ENCODE measurements at regions not wholly inside any gene's neighbourhood (a gene's known extent, or its start where the extent isn't known, plus 50 kb on each side); places are given as distances from the start of the nearest gene placed in this dataset.
A peak's percentile ranks its signal among the peaks of the same experiment; 100 is the strongest.

DNA sequence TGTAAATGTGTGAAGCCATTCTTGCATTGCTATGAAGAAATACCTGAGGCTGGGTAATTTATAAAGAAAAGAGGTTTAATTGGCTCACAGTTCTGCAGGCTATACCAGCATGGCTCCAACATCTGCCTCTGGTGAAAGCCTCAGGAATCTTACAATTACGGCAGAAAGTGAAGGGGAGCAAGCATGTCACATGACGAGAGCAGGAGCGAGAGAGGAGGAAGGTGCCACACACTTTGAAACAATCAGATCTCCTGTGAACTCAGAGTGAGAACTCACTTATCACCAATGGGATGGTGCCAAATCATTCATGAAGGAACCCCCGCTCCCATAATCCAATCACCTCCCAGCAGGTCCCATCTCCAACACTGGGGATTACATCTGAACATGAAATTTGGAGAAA is 213.6 kb upstream of the TSC22D2 start:
- Histone ChIP-seq H4K8ac (replicated peaks; ENCODE audit: insufficient read length, low read depth, low read length) (no peak overlapping the region), H2BK12ac (ENCODE audit: insufficient read length, low read depth, low read length) (no peak overlapping the region), H3K4me1 (ENCODE audit: insufficient read depth, low read length) (no peaks in the 10 kb centered on the region), H4K91ac (ENCODE audit: insufficient read length, low read depth, low read length) (no peak overlapping the region), H2BK120ac (ENCODE audit: low read depth, low read length, poor library complexity, severe bottlenecking) (no peak overlapping the region), H2AFZ (ENCODE audit: low read length) (peak overlapping the region; percentile 9), H3K79me2 (ENCODE audit: insufficient read depth, low read length) (no peaks in the 10 kb centered on the region), H3K27me3 (ENCODE audit: insufficient read depth, low read length) (no peaks in the 10 kb centered on the region), H2BK20ac (ENCODE audit: low read depth, low read length, poor library complexity, severe bottlenecking) (no peak overlapping the region), H4K20me1 (ENCODE audit: control insufficient read depth, insufficient read depth, insufficient read length) (no peaks in the 10 kb centered on the region), H3K79me1 (ENCODE audit: insufficient read depth, low read depth, low read length, poor library complexity, severe bottlenecking) (no peaks in the 10 kb centered on the region), H2AK5ac (ENCODE audit: insufficient read length, low read length) (no peak overlapping the region), H2BK5ac (ENCODE audit: insufficient read length, low read length) (no peak overlapping the region), H3K27ac (ENCODE audit: insufficient read length, low read depth, low read length) (no peak overlapping the region), H3K18ac (ENCODE audit: insufficient read length, low read depth, low read length) (no peak overlapping the region), H3K14ac (ENCODE audit: insufficient read depth, low read length) (no peak overlapping the region), H4K5ac (ENCODE audit: insufficient read length, low read depth, low read length) (peak overlapping the region; percentile 72), H3K23ac (ENCODE audit: insufficient read length, low read depth, low read length) (no peak overlapping the region), H3K9me3 (ENCODE audit: control insufficient read depth, low read depth, low read length) (no peaks in the 10 kb centered on the region), H3K4ac (ENCODE audit: low read depth, low read length) (no peak overlapping the region), H2BK15ac (ENCODE audit: low read depth, low read length) (no peak overlapping the region), H3K4me2 (ENCODE audit: insufficient read depth, insufficient read length, low read length) (no peak overlapping the region), H3K23me2 (ENCODE audit: insufficient read length, low read depth, low read length, poor library complexity, severe bottlenecking) (no peaks in the 10 kb centered on the region), H3K9ac (ENCODE audit: extremely low read depth, insufficient read length, low read length) (no peak overlapping the region), H3K56ac (ENCODE audit: insufficient read length, low read depth, low read length) (no peak overlapping the region), H3T11ph (ENCODE audit: low read length) (no peak overlapping the region)
- Mint-ChIP-seq H3K4me1 (peaks cover 15 to 17% of the 10 kb centered on the region in 2 experiments), H3K36me3 (ENCODE audit: insufficient read depth in 1 of 3, low read depth in 3 of 3) (peaks cover 0 to 6% (median 6%) of the 10 kb centered on the region in 3 experiments; a peak in 6 of 7 replicates), H3K27ac (peak overlapping the region in 1 of 3 experiments; percentile 70; a peak in 1 of 7 replicates), H3K9me3 (peaks cover 5 to 14% of the 10 kb centered on the region in 2 experiments), H3K27me3 (ENCODE audit: low read depth) (no peaks in the 10 kb centered on the region; the same call in 1 of the 2 replicates), H3K4me3 (no peak overlapping the region)
- no peak for TF ChIP-seq CTCF (conservative IDR thresholded peaks at IDR 0.05)
- WGBS (ENCODE audit: extremely low coverage, insufficient read length, low lambda C conversion rate), result no CpG with 5 or more reads among the region's 4 CpGs
- DNase-seq, result no peak
